Hippocampal formation (tissue), 2 donors: ENCODE measurements at regions not wholly inside any gene's neighbourhood (a gene's known extent, or its start where the extent isn't known, plus 50 kb on each side); places are given as distances from the start of the nearest gene placed in this dataset.
"Not testable (repeated sequence)": the region's sequence is repeated elsewhere in the genome, so short reads cannot be mapped to it uniquely, and the experiment has no call there.

Source experiments
- DNase-seq, 2 donors: peaks; one replicate each; lab custom pipeline; 2025; lab: John Stamatoyannopoulos, UW

- DNase-seq = no peak
Measured at GRCh38 chrX:3184176-3184930, 143.1 kb downstream of the ARSF start.

GRCh38 chrX:3181846-3182245, 140.6 kb downstream of the ARSF start:
- no peak for DNase-seq

GRCh38 chrX:3178329-3178728, 137.1 kb downstream of the ARSF start:
- no peak for DNase-seq

- DNase-seq = no peak
Measured at GRCh38 chrX:3177851-3178250, 136.6 kb downstream of the ARSF start.

GRCh38 chrX:3176439-3176820, 135.2 kb downstream of the ARSF start:
- no peak for DNase-seq

GRCh38 chrX:3175659-3176438, 134.6 kb downstream of the ARSF start:
- no peak for DNase-seq

GRCh38 chrX:3172156-3172555, 130.9 kb downstream of the ARSF start:
- not testable (repeated sequence) for DNase-seq

- no peak for DNase-seq
Measured at GRCh38 chrX:3169421-3169820, 128.2 kb downstream of the ARSF start.

GRCh38 chrX:3167771-3168170, 126.5 kb downstream of the ARSF start:
- no peak for DNase-seq

GRCh38 chrX:3166670-3167455, 125.6 kb downstream of the ARSF start:
- no peak for DNase-seq

- no peak for DNase-seq
Measured at GRCh38 chrX:3165808-3166207, 124.5 kb downstream of the ARSF start.
